Erythroblast (primary cell): ENCODE measurements at regions not wholly inside any gene's neighbourhood (a gene's known extent, or its start where the extent isn't known, plus 50 kb on each side); places are given as distances from the start of the nearest gene placed in this dataset.

Experiments used
- DNase-seq, 2 experiments: peaks; one replicate each; lab custom pipeline; 2025; lab: John Stamatoyannopoulos, UW
- GATA1 ChIP-seq: IDR thresholded peaks from 2 replicates; pipeline ENCODE4 v1.6.1; 2011; ENCODE audit warnings: low read depth, mild to moderate bottlenecking, control low read depth, low read length, moderate library complexity
- POLR2A ChIP-seq: IDR thresholded peaks from 2 replicates; pipeline ENCODE4 v1.6.1; 2011; ENCODE audit warnings: mild to moderate bottlenecking, low read length

DNA sequence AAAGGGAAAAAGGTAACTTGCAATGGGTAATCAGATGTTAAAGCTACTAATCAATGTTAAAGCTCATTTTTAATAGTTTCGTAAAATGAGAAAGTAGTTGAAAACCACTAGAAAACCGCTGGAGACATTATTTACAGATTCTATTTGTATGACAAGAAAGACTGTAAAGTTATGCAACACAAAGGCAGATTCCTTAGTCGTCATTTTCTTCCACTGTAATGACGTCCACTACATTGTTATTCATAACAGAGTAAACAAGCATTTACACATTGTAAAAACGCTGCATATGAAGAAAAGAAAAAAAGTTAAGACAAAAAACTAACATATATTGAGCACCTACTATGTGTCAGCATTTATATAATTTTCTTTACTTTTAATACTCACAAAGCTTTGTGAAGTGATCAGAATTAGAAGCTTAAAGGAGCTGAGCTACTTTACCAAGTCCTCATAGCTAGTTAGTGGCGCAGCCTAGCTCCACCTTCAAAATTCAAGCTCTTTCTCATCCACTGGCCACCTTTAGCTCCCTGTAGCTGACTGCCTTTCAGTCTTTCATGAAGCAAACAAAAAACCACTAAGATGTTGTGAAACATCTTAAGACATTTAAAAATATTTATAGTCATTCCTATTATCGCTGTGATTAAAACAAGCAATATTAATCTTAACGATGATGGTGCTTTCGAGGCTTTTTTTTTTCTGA, 100.1 kb upstream of the CDIN1 start:
- no peak for TF ChIP-seq POLR2A
- no peak for TF ChIP-seq GATA1
- DNase-seq, result no peak

GRCh38 chr15:36481156-36481555, 98.3 kb upstream of the CDIN1 start:
- no peak for DNase-seq
- no peak for TF ChIP-seq POLR2A
- no peak for TF ChIP-seq GATA1

GRCh38 chr15:36483409-36483808, 96.0 kb upstream of the CDIN1 start:
- TF ChIP-seq POLR2A (no peak), GATA1 (no peak)
- DNase-seq, result no peak

- TF ChIP-seq POLR2A, result no peak
- TF ChIP-seq GATA1, result no peak
- no peak for DNase-seq
Observed at GRCh38 chr15:36484038-36484778, 95.2 kb upstream of the CDIN1 start.

GRCh38 chr15:36491912-36492311, 87.5 kb upstream of the CDIN1 start:
- TF ChIP-seq GATA1 (no peak), POLR2A (no peak)
- DNase-seq, result no peak

DNA sequence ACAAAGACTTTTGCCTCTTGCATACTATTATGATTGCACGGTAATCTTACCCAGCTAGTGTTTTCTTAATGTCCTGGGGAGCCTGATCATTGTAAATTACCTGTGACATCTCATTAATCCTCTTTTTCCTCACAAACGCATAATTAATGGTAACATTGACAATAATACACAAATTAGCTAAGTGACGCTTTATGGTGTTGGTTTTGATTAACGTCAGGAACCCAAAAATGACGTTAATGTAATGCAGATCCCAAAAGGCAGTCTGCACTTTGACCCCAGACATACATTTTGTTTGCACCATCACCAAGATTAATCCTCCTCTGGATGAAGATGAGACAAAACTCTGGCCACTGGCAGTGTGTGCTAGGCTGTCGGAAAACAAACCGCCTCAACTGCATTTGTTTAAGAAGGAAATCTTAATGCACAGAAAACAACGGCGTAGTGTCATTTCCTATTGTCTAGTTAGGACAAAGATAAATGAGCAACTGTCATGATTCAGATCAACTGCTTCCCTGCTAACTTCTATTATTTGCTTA, 83.9 kb upstream of the CDIN1 start:
- no peak for TF ChIP-seq GATA1
- no peak for DNase-seq

DNA sequence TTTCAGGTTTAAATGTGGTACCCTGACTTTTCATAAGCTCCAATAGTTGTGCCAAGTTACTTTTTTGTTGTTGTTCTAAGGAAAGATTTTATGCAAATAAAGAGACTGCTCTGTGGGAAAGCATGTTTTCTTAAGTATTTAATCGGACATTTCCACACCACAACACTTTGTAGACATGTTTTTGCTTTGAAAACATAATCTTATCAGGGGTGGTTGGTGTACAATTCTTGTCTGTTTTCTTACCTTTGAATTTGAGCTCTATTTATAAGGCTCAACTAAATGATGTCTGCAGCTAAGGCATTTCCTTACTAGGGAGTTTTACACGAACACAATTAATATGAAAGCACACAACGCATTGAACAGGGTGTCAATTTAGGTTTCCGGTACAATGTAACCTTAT, 81.5 kb upstream of the CDIN1 start:
- DNase-seq, result no peak
- no peak for TF ChIP-seq GATA1
- no peak for TF ChIP-seq POLR2A

GRCh38 chr15:36498401-36498800, 81.0 kb upstream of the CDIN1 start:
- no peak for DNase-seq
- TF ChIP-seq GATA1 (no peak), POLR2A (no peak)

- TF ChIP-seq POLR2A (no peak), GATA1 (no peak)
- no peak for DNase-seq
Observed at GRCh38 chr15:36498916-36499315, 80.5 kb upstream of the CDIN1 start.

GRCh38 chr15:36499412-36500389, 79.7 kb upstream of the CDIN1 start:
- no peak for DNase-seq
- TF ChIP-seq GATA1 (no peak), POLR2A (no peak)

DNA sequence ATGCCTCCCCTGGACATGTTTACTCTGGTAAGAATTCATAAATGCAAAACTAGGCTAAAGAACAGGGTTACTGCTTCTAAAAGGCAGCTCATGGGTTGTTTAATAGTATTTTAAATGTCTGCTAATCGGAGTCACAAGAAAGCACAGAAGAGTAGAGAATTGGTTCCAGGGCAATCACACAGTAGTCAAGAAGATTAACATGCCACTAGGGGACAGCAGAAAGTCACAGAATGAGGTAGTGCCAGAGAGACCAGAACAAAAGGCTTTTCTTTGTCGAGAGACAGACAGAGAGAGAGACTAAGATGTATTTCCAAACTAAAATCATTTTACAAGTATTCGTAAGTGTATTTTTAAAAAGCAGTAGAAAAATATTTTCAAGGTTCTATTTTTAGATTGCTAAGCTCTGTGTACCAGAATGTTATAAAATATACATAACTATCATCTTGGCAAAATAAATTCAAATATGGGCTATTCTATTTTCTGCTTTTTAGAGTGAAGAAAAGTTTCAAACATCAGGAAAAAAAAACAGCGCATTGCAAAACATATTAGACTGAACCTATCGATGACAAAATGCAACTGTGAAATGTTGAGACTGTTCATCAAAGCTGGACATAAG, 78.3 kb upstream of the CDIN1 start:
- TF ChIP-seq POLR2A (no peak), GATA1 (no peak)
- DNase-seq, result peak; percentile 36 to 53

DNA sequence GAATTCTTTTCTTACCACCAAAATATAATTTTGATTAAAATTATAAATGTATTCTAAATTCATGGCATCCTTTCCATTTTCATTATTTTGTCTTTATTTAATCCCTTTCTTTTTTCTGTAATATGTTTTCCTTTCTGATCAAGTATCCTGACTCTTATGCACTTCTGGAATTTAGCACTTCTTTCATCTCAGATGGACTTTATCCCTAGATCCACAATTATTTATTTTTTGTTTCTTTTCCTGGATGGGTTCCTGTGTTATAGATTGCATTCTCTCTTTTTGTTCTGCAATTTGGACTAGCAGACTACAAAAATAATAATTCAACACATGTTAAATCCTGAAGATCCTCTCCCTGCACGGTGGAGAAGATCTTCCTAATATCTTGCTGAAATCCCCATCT, 76.9 kb upstream of the CDIN1 start:
- no peak for DNase-seq
- no peak for TF ChIP-seq POLR2A
- TF ChIP-seq GATA1, result no peak

- TF ChIP-seq GATA1 (no peak), POLR2A (no peak)
- no peak for DNase-seq
Observed at GRCh38 chr15:36506733-36507356, 72.6 kb upstream of the CDIN1 start.
